Progenitor cell of endocrine pancreas (in vitro differentiated cells): ENCODE measurements at regions not wholly inside any gene's neighbourhood (a gene's known extent, or its start where the extent isn't known, plus 50 kb on each side); places are given as distances from the start of the nearest gene placed in this dataset.
A peak's percentile ranks its signal among the peaks of the same experiment; 100 is the strongest.
"Not testable (repeated sequence)": the region's sequence is repeated elsewhere in the genome, so short reads cannot be mapped to it uniquely, and the experiment has no call there.

ENCODE experiments used
- DNase-seq: peaks from one replicate; pipeline ENCODE4 v3.0.0; 2021; ENCODE audit warnings: low spot score; ENCODE audit not compliant: unreplicated experiment
- H3K27ac Mint-ChIP-seq: 2 replicates; pipeline ENCODE4 v1.8.0; 2021; ENCODE audit warnings: mild to moderate bottlenecking, moderate library complexity, mixed read lengths
- H3K27me3 Mint-ChIP-seq: 2 replicates; pipeline ENCODE4 v1.8.0; 2021; ENCODE audit warnings: mixed read lengths
- H3K36me3 Mint-ChIP-seq: 2 replicates; pipeline ENCODE4 v1.8.0; 2022; ENCODE audit warnings: mixed read lengths; ENCODE audit not compliant: insufficient read depth
- H3K4me1 Mint-ChIP-seq: 2 replicates; pipeline ENCODE4 v1.8.0; 2021; ENCODE audit warnings: low read depth, mixed read lengths
- H3K4me3 Mint-ChIP-seq: 2 replicates; pipeline ENCODE4 v1.8.0; 2021; ENCODE audit warnings: low read depth, mild to moderate bottlenecking, moderate library complexity, mixed read lengths
- H3K9me3 Mint-ChIP-seq: 2 replicates; pipeline ENCODE4 v1.8.0; 2021; ENCODE audit warnings: low read depth, mixed read lengths
- TF ChIP-seq, protein P1 (sequence below): fragments of 200-600 bp; sonication (generic); IDR thresholded peaks from one replicate; pipeline ENCODE4 v1.5.0; 2021; ENCODE audit warnings: antibody characterized with exemption, mild to moderate bottlenecking; ENCODE audit not compliant: unreplicated experiment

GRCh38 chrX:27222661-27223060, 240.5 kb downstream of the PPP4R3C start:
- Mint-ChIP-seq H3K36me3 (no peaks in the 10 kb centered on the region), H3K9me3 (peaks cover 20% of the 10 kb centered on the region), H3K27ac (no peak overlapping the region), H3K4me3 (no peak overlapping the region), H3K4me1 (no peaks in the 10 kb centered on the region), H3K27me3 (no peaks in the 10 kb centered on the region)
- DNase-seq: no peak
- TF ChIP-seq, protein P1, sequence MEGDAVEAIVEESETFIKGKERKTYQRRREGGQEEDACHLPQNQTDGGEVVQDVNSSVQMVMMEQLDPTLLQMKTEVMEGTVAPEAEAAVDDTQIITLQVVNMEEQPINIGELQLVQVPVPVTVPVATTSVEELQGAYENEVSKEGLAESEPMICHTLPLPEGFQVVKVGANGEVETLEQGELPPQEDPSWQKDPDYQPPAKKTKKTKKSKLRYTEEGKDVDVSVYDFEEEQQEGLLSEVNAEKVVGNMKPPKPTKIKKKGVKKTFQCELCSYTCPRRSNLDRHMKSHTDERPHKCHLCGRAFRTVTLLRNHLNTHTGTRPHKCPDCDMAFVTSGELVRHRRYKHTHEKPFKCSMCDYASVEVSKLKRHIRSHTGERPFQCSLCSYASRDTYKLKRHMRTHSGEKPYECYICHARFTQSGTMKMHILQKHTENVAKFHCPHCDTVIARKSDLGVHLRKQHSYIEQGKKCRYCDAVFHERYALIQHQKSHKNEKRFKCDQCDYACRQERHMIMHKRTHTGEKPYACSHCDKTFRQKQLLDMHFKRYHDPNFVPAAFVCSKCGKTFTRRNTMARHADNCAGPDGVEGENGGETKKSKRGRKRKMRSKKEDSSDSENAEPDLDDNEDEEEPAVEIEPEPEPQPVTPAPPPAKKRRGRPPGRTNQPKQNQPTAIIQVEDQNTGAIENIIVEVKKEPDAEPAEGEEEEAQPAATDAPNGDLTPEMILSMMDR: no peak

DNA sequence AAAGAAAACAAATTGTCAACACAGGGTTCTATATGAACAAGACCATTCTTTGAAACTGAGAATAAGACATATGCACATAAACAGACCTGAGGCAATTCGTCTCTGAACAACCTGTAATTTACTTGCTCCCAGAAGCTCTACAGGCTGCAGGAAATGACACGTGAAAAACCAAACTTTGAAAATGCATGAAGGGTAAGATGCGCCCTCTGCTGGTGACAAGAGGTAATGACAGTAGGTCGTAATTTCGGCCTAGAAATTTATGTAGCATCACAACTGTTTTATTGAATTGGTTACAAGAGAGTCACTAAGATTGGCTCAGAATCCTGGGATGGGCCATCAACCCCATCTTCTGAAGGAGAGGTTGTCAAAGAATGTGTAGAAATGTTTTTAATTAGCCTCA, 276.5 kb downstream of the PPP4R3C start:
- Mint-ChIP-seq H3K27ac (no peak overlapping the region), H3K36me3 (no peaks in the 10 kb centered on the region), H3K4me3 (no peak overlapping the region), H3K4me1 (no peaks in the 10 kb centered on the region), H3K27me3 (no peaks in the 10 kb centered on the region), H3K9me3 (peaks cover 25% of the 10 kb centered on the region)
- DNase-seq: no peak
- TF ChIP-seq, protein P1: peak; percentile 70

GRCh38 chrX:27163236-27163635, 299.9 kb downstream of the PPP4R3C start:
- H3K27me3 Mint-ChIP-seq: no peaks in the 10 kb centered on the region
- no peaks in the 10 kb centered on the region for H3K4me1 Mint-ChIP-seq
- no peaks in the 10 kb centered on the region for H3K36me3 Mint-ChIP-seq
- H3K27ac Mint-ChIP-seq: no peak overlapping the region
- no peak for DNase-seq
- peaks cover 13% of the 10 kb centered on the region for H3K9me3 Mint-ChIP-seq
- H3K4me3 Mint-ChIP-seq: no peak overlapping the region
- TF ChIP-seq, protein P1: no peak

- Mint-ChIP-seq H3K36me3 (no peaks in the 10 kb centered on the region), H3K27me3 (no peaks in the 10 kb centered on the region), H3K4me3 (no peak overlapping the region), H3K9me3 (peaks cover 13% of the 10 kb centered on the region), H3K4me1 (no peaks in the 10 kb centered on the region), H3K27ac (no peak overlapping the region)
- TF ChIP-seq, protein P1: no peak
- no peak for DNase-seq
These were observed 300.6 kb downstream of the PPP4R3C start for GRCh38 chrX:27162496-27162895.

GRCh38 chrX:27156921-27157320, 306.2 kb downstream of the PPP4R3C start:
- not testable (repeated sequence) for DNase-seq, H3K4me1 Mint-ChIP-seq, H3K27me3 Mint-ChIP-seq, H3K36me3 Mint-ChIP-seq, H3K4me3 Mint-ChIP-seq, H3K27ac Mint-ChIP-seq
- peaks cover 15% of the 10 kb centered on the region for H3K9me3 Mint-ChIP-seq

GRCh38 chrX:27136325-27136724, 326.8 kb downstream of the PPP4R3C start:
- Mint-ChIP-seq H3K27me3 (no peaks in the 10 kb centered on the region), H3K9me3 (peaks cover 17% of the 10 kb centered on the region), H3K36me3 (no peaks in the 10 kb centered on the region), H3K4me3 (no peak overlapping the region), H3K27ac (no peak overlapping the region), H3K4me1 (no peaks in the 10 kb centered on the region)
- TF ChIP-seq, protein P1: no peak
- DNase-seq: no peak
